ENCODE measurements at regions not wholly inside any gene's neighbourhood (a gene's known extent, or its start where the extent isn't known, plus 50 kb on each side); places are given as distances from the start of the nearest gene placed in this dataset.

- no peak for DNase-seq (ENCODE audit: low read depth in 6 of 9, low spot score in 9 of 9)
- Histone ChIP-seq H3K27me3 (ENCODE audit: control insufficient read depth in 2 of 2, insufficient read depth in 1 of 2, low read length in 1 of 2) (no peaks in the 10 kb centered on the region), H3K4me3 (ENCODE audit: low read length in 2 of 2) (no peak overlapping the region), H3K4me1 (ENCODE audit: control insufficient read depth in 2 of 2, insufficient read depth in 2 of 2, low read length in 2 of 2) (peaks cover 0 to 14% of the 10 kb centered on the region in 2 donors), H3K27ac (ENCODE audit: low read depth in 1 of 2, low read length in 1 of 2) (peak overlapping the region in 1 of 2 donors; percentile 67), H3K9me3 (ENCODE audit: control insufficient read depth in 2 of 2, insufficient read depth in 1 of 2, low read length in 1 of 2) (no peaks in the 10 kb centered on the region), H3K36me3 (ENCODE audit: control insufficient read depth in 2 of 2, insufficient read depth in 2 of 2, low read length in 1 of 2) (no peaks in the 10 kb centered on the region)
- 87% methylated on average over 5 of the region's 5 CpGs for WGBS
Measured at GRCh38 chr2:158732573-158733429, 62.3 kb upstream of the DAPL1 start.

- Histone ChIP-seq H3K27ac (ENCODE audit: low read depth in 1 of 2, low read length in 1 of 2) (peak overlapping the region in 1 of 2 donors; percentile 67), H3K4me1 (ENCODE audit: control insufficient read depth in 2 of 2, insufficient read depth in 2 of 2, low read length in 2 of 2) (peaks cover 0 to 14% of the 10 kb centered on the region in 2 donors), H3K9me3 (ENCODE audit: control insufficient read depth in 2 of 2, insufficient read depth in 1 of 2, low read length in 1 of 2) (no peaks in the 10 kb centered on the region), H3K36me3 (ENCODE audit: control insufficient read depth in 2 of 2, insufficient read depth in 2 of 2, low read length in 1 of 2) (no peaks in the 10 kb centered on the region), H3K27me3 (ENCODE audit: control insufficient read depth in 2 of 2, insufficient read depth in 1 of 2, low read length in 1 of 2) (no peaks in the 10 kb centered on the region), H3K4me3 (ENCODE audit: low read length in 2 of 2) (no peak overlapping the region)
- 82% methylated on average over 7 of the region's 7 CpGs for WGBS
- no peak for DNase-seq (ENCODE audit: low read depth in 6 of 9, low spot score in 9 of 9)
Measured at GRCh38 chr2:158733430-158733755, 61.7 kb upstream of the DAPL1 start.

GRCh38 chr2:158734442-158734841 is 60.7 kb upstream of the DAPL1 start:
- no peak for DNase-seq (ENCODE audit: low read depth in 6 of 9, low spot score in 9 of 9)
- Histone ChIP-seq H3K36me3 (ENCODE audit: control insufficient read depth in 2 of 2, insufficient read depth in 2 of 2, low read length in 1 of 2) (no peaks in the 10 kb centered on the region), H3K27ac (ENCODE audit: low read depth in 1 of 2, low read length in 1 of 2) (no peak overlapping the region), H3K4me1 (ENCODE audit: control insufficient read depth in 2 of 2, insufficient read depth in 2 of 2, low read length in 2 of 2) (peaks cover 0 to 14% of the 10 kb centered on the region in 2 donors), H3K4me3 (ENCODE audit: low read length in 2 of 2) (no peak overlapping the region), H3K27me3 (ENCODE audit: control insufficient read depth in 2 of 2, insufficient read depth in 1 of 2, low read length in 1 of 2) (no peaks in the 10 kb centered on the region), H3K9me3 (ENCODE audit: control insufficient read depth in 2 of 2, insufficient read depth in 1 of 2, low read length in 1 of 2) (no peaks in the 10 kb centered on the region)
- 94% methylated on average over 7 of the region's 7 CpGs for WGBS

GRCh38 chr2:158735822-158736580 is 59.1 kb upstream of the DAPL1 start:
- H3K36me3 ChIP-seq (ENCODE audit: control insufficient read depth in 2 of 2, insufficient read depth in 2 of 2, low read length in 1 of 2), result no peaks in the 10 kb centered on the region
- no peaks in the 10 kb centered on the region for H3K9me3 ChIP-seq (ENCODE audit: control insufficient read depth in 2 of 2, insufficient read depth in 1 of 2, low read length in 1 of 2)
- WGBS, result 97% methylated on average over 5 of the region's 5 CpGs
- no peak for DNase-seq (ENCODE audit: low read depth in 6 of 9, low spot score in 9 of 9)
- H3K27ac ChIP-seq (ENCODE audit: low read depth in 1 of 2, low read length in 1 of 2), result no peak overlapping the region
- H3K27me3 ChIP-seq (ENCODE audit: control insufficient read depth in 2 of 2, insufficient read depth in 1 of 2, low read length in 1 of 2), result no peaks in the 10 kb centered on the region
- no peak overlapping the region for H3K4me3 ChIP-seq (ENCODE audit: low read length in 2 of 2)
- peaks cover 0 to 18% of the 10 kb centered on the region in 2 donors for H3K4me1 ChIP-seq (ENCODE audit: control insufficient read depth in 2 of 2, insufficient read depth in 2 of 2, low read length in 2 of 2)

- no peak for DNase-seq (ENCODE audit: low read depth in 6 of 9, low spot score in 9 of 9)
- Histone ChIP-seq H3K4me3 (ENCODE audit: low read length in 2 of 2) (no peak overlapping the region), H3K27ac (ENCODE audit: low read depth in 1 of 2, low read length in 1 of 2) (no peak overlapping the region), H3K9me3 (ENCODE audit: control insufficient read depth in 2 of 2, insufficient read depth in 1 of 2, low read length in 1 of 2) (no peaks in the 10 kb centered on the region), H3K36me3 (ENCODE audit: control insufficient read depth in 2 of 2, insufficient read depth in 2 of 2, low read length in 1 of 2) (no peaks in the 10 kb centered on the region), H3K27me3 (ENCODE audit: control insufficient read depth in 2 of 2, insufficient read depth in 1 of 2, low read length in 1 of 2) (no peaks in the 10 kb centered on the region), H3K4me1 (ENCODE audit: control insufficient read depth in 2 of 2, insufficient read depth in 2 of 2, low read length in 2 of 2) (peaks cover 0 to 6% of the 10 kb centered on the region in 2 donors)
- 87% methylated on average over 5 of the region's 5 CpGs for WGBS
Measured at GRCh38 chr2:158738363-158738762, 56.8 kb upstream of the DAPL1 start.

- H3K4me3 ChIP-seq (ENCODE audit: low read length in 2 of 2), result no peak overlapping the region
- peaks cover 0 to 6% of the 10 kb centered on the region in 2 donors for H3K4me1 ChIP-seq (ENCODE audit: control insufficient read depth in 2 of 2, insufficient read depth in 2 of 2, low read length in 2 of 2)
- DNase-seq (ENCODE audit: low read depth in 6 of 9, low spot score in 9 of 9), result no peak
- 96% methylated on average over 5 of the region's 5 CpGs for WGBS
- no peak overlapping the region for H3K27ac ChIP-seq (ENCODE audit: low read depth in 1 of 2, low read length in 1 of 2)
- H3K36me3 ChIP-seq (ENCODE audit: control insufficient read depth in 2 of 2, insufficient read depth in 2 of 2, low read length in 1 of 2), result no peaks in the 10 kb centered on the region
- no peaks in the 10 kb centered on the region for H3K27me3 ChIP-seq (ENCODE audit: control insufficient read depth in 2 of 2, insufficient read depth in 1 of 2, low read length in 1 of 2)
- no peaks in the 10 kb centered on the region for H3K9me3 ChIP-seq (ENCODE audit: control insufficient read depth in 2 of 2, insufficient read depth in 1 of 2, low read length in 1 of 2)
Measured at GRCh38 chr2:158740127-158740526, 55.0 kb upstream of the DAPL1 start.

GRCh38 chr2:158740621-158741020 is 54.5 kb upstream of the DAPL1 start:
- H3K36me3 ChIP-seq (ENCODE audit: control insufficient read depth in 2 of 2, insufficient read depth in 2 of 2, low read length in 1 of 2), result no peaks in the 10 kb centered on the region
- no peaks in the 10 kb centered on the region for H3K27me3 ChIP-seq (ENCODE audit: control insufficient read depth in 2 of 2, insufficient read depth in 1 of 2, low read length in 1 of 2)
- 95% methylated on average over 4 of the region's 4 CpGs for WGBS
- H3K27ac ChIP-seq (ENCODE audit: low read depth in 1 of 2, low read length in 1 of 2), result no peak overlapping the region
- no peaks in the 10 kb centered on the region for H3K9me3 ChIP-seq (ENCODE audit: control insufficient read depth in 2 of 2, insufficient read depth in 1 of 2, low read length in 1 of 2)
- H3K4me3 ChIP-seq (ENCODE audit: low read length in 2 of 2), result no peak overlapping the region
- H3K4me1 ChIP-seq (ENCODE audit: control insufficient read depth in 2 of 2, insufficient read depth in 2 of 2, low read length in 2 of 2), result peaks cover 0 to 6% of the 10 kb centered on the region in 2 donors
- DNase-seq (ENCODE audit: low read depth in 6 of 9, low spot score in 9 of 9), result no peak

GRCh38 chr2:158741625-158742024 is 53.5 kb upstream of the DAPL1 start:
- H3K27me3 ChIP-seq (ENCODE audit: control insufficient read depth in 2 of 2, insufficient read depth in 1 of 2, low read length in 1 of 2), result peaks cover 0 to 3% of the 10 kb centered on the region in 2 donors
- DNase-seq (ENCODE audit: low read depth in 6 of 9, low spot score in 9 of 9), result no peak
- H3K4me1 ChIP-seq (ENCODE audit: control insufficient read depth in 2 of 2, insufficient read depth in 2 of 2, low read length in 2 of 2), result peaks cover 0 to 6% of the 10 kb centered on the region in 2 donors
- H3K9me3 ChIP-seq (ENCODE audit: control insufficient read depth in 2 of 2, insufficient read depth in 1 of 2, low read length in 1 of 2), result no peaks in the 10 kb centered on the region
- WGBS, result 95% methylated on average over 8 of the region's 8 CpGs
- no peak overlapping the region for H3K27ac ChIP-seq (ENCODE audit: low read depth in 1 of 2, low read length in 1 of 2)
- H3K36me3 ChIP-seq (ENCODE audit: control insufficient read depth in 2 of 2, insufficient read depth in 2 of 2, low read length in 1 of 2), result no peaks in the 10 kb centered on the region
- H3K4me3 ChIP-seq (ENCODE audit: low read length in 2 of 2), result no peak overlapping the region

- no peak for DNase-seq (ENCODE audit: low read depth in 6 of 9, low spot score in 9 of 9)
- no peaks in the 10 kb centered on the region for H3K36me3 ChIP-seq (ENCODE audit: control insufficient read depth in 2 of 2, insufficient read depth in 2 of 2, low read length in 1 of 2)
- no peak overlapping the region for H3K27ac ChIP-seq (ENCODE audit: low read depth in 1 of 2, low read length in 1 of 2)
- peaks cover 0 to 6% of the 10 kb centered on the region in 2 donors for H3K27me3 ChIP-seq (ENCODE audit: control insufficient read depth in 2 of 2, insufficient read depth in 1 of 2, low read length in 1 of 2)
- WGBS, result 95% methylated on average over 4 of the region's 4 CpGs
- H3K9me3 ChIP-seq (ENCODE audit: control insufficient read depth in 2 of 2, insufficient read depth in 1 of 2, low read length in 1 of 2), result no peaks in the 10 kb centered on the region
- H3K4me3 ChIP-seq (ENCODE audit: low read length in 2 of 2), result no peak overlapping the region
- peaks cover 0 to 6% of the 10 kb centered on the region in 2 donors for H3K4me1 ChIP-seq (ENCODE audit: control insufficient read depth in 2 of 2, insufficient read depth in 2 of 2, low read length in 2 of 2)
Measured at GRCh38 chr2:158742536-158742935, 52.6 kb upstream of the DAPL1 start.

Data from thymus (tissue), 11 donors.